Left forelimb (tissue), 1 donor: ENCODE measurements at regions not wholly inside any gene's neighbourhood (a gene's known extent, or its start where the extent isn't known, plus 50 kb on each side); places are given as distances from the start of the nearest gene placed in this dataset.

ENCODE experiments used
- DNase-seq: peaks from one replicate; pipeline ENCODE4 v3.0.0-alpha.2; 2018; ENCODE audit warnings: low spot score

DNA sequence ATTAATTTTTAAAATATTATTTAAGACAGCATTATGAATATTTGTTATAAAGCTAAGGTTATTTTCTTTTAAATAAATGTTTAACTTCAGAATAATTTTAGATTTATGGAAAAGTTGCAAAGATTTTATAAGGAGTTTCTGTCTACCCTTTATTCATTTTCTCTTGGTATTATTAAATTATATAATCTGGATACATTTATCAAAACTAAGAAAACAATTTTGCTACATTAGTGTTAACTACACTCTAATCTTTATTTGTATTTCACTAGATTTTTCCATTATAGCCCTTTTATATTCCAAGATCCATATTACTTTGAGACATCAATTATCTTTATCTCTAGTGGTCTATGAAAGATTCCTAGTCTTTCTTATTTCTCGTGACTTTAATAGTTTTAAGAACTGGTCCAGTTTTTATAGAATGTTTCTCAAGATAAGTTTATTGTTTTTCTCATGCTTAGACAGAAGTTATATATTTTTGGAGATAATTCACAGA is 1243.7 kb upstream of the PCDH9 start:
- DNase-seq = no peak

DNA sequence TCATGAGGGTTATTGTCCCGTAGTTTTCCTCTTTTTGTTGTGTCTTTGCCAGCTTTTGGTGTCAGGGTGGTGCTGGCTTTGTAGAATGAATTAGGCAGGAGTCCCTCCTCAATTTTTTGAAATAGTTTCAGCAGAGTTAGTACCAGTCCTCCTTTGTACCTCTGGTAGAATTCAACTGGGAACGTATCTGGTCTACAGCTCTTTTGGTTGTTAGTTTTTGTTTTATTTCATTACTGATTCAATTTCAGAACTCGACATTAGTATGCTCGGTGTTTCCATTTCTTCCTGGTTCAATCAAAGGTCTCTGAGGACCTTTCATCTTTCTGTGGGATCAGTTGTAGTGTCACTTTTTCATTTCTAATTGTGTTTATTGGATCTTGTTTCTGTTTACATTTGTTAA is 1237.0 kb upstream of the PCDH9 start:
- no peak for DNase-seq

DNA sequence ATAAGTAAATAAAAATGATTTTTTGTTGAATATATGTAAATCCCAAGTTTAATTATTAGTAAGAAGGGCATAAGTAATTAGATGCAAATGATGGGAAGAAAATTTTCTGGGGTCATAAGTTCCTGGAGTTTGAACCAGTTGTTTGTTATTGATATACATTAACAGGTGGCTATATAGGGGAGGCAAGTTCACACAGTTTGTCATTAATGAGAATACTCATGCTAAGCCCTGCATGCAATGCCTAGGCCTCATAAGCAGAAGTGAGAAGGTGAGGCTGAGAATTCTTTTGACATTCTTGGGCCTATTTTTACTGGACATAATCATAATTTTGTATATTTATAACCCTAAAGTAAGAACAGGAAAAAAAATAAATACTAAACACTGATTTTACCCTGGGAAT is 1210.7 kb upstream of the PCDH9 start:
- no peak for DNase-seq

DNA sequence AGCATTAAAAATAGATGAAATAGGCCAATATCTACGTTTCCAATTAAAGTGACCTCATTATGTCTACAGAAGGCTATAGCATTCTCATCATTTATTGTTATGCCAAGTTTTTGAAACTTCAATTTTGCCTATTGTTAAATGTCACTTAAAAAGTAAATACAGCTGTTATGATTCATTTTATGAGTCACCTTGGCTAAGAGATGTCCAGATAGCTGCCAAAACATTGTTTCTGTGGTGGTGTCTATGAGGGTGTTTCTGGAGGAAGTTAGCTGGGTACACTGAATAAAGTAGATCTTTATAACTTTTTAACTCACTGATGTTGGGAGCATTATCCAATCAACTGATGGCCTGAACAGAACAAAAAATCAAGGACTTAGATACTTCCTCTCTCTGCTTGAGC is 1209.7 kb upstream of the PCDH9 start:
- DNase-seq = no peak

DNA sequence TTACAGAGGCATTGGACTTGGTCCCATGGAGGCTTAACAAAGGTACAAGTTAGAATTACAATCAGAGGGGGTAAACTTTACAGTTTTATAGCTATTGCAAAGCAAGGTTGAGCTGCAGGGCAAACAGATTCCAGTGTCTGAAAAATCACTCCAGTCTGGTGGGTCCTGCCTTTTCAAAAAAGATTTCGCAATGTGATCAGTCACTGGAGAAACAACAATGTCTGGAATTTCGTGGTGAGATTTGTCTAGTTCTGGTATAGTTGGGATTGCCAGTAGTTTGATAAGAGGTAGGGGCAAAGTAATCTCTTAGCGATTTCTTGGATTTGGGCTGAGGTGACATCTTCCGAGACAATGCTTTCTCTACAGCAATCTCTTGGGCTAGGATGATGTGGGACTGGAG is 1198.2 kb upstream of the PCDH9 start:
- DNase-seq = no peak

DNA sequence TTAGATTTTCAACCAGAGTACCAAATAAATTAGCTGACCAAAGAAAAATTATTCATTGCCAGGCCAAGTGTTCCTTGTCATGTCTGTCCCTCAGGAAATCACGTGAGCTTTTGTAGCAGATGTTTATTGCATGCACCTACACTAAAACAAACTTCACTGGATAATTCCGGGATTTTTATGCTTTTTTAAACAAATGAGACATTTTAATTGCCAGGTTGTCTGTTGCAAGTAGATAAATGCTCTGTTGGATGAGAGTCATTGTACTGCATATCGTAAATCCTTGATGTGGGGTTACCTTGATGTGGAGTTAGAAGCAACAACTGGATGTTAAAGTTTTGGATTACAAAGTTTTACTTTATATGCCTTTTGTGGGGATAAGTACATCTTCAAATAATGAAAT is 1187.7 kb upstream of the PCDH9 start:
- no peak for DNase-seq

DNA sequence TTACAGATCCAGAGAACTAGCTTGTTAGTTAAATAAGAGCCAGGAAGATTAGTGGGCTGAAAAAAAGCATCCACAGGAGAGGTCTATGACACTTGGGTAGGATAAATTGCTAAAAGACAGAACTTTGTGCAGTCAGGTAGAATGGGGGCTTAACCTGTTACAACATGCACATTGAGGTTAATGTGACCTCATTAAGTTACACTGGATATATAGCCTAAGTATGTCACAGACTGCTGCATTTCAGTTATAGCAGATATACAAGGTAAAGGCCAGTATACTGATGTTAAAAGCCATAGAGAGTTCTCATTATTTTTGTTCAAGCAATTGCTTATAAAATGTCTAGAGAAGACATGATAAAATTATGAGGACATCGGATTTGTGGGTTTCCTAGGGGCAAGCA is 1179.9 kb upstream of the PCDH9 start:
- DNase-seq = no peak

DNA sequence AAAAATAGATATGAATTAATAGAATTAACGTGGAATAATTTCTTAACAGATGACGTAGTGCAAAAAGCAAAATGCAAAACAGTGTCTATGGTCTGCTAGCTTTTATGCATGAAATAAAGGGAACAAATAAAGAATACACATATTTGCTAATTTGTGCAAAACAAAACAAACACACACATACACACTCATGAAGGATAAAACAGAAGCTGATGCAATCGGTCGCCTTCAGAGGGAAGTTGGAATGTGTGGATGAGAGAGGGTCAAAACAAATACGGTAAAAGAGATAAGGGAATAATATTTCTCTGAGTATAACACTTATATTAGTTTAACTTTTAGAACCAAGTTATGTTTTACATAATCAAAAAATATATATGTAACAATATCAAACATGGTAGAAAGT is 1160.9 kb upstream of the PCDH9 start:
- no peak for DNase-seq

DNA sequence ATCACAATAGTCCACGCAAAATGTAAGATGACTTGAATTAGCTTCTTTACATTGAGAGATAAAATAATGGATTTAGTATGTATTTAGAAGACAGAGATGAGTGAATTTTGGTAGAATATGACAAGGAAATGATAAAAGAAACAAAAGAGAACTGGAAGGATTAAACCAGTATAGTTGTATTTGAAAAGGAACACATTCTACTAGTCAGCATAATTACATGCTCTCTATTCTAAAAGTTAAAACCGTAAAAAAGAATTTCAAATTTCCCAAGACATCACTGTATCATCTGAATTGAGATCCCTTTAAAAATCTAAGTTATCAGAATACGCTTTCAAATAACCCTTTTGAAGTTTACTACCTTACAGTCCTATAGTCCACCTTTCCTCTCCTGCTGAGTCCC is 1156.7 kb upstream of the PCDH9 start:
- no peak for DNase-seq

DNA sequence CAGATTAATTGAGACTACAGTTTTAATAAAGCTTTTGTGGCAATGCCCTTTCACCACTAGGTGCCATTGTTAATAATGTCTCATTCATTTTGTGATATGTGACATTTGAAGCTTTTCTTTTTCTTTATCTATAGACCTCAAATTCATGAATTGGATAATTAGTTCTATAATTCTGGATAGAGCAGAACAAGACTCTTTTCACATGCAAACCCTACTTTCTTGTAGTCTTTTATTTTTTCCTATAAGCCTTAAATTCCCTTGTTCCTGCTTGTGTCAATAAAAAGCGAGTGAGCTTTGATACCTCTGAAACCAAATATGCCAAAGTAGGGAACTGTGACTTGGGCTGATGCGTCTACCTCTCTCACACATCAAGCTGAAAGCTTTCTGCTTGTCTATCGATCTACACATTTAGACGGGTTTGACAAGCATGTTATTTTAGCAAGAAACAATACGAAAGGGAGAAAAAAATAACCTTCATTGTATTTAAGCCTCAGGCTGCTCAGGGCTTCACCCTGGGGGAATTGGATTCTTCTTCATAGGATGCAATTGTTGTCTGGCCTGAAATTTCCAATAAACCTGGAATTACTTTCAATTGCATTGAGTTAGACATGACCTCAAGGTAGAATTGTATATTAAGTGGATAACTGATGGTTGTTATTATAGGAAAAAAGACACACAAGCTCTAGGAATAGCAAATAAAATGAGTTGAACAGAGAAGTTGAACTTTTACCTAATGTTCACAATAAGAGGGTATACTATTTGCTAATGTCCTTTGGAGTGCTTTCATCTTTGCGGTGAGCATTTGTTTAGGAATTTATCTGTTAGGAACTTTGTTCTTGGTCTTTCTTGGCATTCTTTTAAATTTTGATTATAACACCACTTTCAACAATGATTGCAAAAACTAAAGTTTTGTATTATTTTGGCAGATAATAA is 1150.2 kb upstream of the PCDH9 start:
- no peak for DNase-seq

DNA sequence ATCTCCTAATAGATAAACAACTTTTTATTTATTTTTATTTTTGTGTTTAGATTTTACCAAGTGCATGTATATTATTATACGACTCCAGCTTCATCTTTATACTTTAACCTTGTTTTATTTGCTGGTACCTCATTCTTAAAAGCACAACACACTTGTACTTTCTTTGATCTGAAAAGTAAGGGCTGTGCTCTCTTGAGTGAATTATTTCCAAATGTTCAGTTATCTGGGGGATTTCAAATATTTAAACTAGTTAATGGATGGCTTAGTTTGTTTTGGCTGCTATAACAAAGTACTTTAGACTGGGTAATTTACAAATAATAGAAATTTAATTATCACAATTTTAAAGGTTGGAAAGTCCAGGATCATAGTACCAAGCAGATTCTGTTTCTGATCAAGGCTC is 1148.2 kb upstream of the PCDH9 start:
- DNase-seq = no peak

DNA sequence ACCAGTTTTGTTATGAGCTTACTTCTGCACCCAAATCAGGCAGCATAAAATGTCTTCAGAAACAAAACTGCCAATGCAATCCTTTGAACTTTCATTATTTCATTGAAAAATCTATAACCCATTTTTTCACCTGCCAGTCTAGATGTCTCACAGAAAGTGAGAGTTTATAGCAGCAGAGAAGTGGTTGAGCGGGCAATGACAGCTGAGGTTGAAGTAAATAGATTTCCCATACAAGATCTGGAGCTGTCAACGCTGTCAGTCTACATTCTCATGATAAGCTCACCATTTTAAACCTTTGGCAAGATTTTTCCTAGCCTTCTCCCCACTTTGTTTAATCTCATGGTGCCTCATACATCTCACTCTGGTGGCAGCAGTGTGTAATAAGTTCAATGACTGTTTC is 1144.9 kb upstream of the PCDH9 start:
- DNase-seq = no peak

DNA sequence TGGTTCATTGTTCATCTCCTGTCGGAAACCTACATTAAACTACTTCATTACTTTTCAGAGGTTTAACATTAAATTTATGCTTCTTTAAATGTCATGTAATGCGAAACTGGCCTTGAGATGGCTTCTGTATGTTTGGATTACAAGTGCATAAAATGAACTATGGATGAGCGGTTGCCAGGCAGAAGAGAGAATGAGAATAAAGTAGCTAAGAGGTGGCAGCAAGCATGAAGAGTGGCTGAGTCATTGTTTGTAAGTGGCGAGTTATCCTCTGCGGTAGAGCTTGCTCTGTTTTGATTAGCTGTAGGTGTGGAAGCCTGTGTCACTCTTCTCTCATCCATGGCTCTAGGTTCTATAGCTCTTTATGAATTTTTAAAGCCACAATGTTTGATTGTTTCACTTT is 1139.6 kb upstream of the PCDH9 start:
- no peak for DNase-seq

DNA sequence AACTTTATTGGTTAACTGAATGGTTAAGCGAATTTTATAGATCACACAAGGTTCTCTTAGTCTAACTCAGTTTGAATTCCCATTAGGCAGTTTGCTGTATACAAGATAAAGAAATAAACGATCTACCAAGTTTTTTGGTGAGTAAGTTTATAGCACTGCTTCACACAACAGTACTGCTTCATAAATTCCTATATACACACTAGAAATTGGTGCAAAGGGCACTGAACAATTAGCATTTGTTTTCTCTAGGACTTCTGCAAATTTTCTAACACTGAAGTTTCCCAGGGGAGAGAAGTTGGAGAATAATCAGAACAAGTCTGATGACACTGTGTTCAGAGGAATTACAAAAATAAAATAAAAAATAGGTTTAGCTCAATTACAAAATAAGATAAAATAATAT is 1138.8 kb upstream of the PCDH9 start:
- DNase-seq = no peak

DNA sequence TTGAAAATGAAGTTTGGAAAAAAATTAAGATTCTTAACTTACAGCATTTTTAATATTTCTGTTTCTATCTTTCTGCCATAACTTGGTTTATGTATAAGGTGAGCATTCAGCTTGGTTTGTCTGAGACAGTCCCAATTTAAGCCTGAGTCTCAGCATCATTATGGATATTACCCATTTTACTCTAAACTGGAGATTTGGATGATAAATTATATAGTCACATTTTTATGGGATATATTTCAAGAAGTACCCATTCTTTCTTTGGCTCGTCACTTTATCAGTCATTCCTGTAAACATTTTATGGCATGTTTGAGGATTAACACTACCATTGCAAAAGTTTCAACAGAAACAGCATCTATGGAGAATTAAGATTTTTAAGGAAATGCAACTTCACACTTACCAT is 1129.0 kb upstream of the PCDH9 start:
- no peak for DNase-seq

DNA sequence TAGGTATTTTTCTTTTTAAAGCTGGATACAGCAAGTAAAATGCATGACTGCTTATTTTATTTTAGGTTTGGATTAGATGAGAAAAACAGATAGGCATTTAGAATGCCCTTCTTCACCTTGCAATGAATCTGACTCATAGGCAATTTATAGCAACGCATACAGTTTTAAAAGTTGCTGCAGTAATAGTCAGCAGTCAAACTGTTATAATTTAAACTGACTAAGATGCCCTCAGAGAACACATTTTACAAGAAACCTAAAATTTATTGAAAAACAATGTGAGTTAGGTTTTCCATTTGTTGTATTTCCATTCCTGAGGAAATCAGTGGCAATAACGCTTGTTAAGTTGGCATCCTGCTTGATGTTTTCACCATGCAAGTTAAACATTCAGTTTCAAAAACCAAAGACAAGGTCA is 1128.2 kb upstream of the PCDH9 start:
- DNase-seq = no peak

DNA sequence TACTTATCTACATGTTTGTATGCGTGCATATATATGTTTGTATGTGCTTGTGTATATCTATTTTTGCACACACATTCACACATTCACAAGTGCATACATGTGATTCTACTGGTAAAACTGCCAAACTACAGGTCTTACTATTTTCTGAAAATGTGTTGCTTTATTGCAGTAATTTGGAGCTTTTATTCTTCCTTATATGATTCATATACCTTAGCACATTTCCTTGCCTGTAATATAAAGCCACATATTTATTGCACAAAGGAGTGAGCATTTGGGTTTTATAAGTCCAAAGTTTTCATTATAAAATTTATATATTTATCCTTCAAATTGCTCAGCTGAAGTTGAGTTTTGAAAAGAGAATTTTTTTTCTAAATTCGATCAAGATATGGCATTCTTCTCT is 1120.4 kb upstream of the PCDH9 start:
- no peak for DNase-seq

DNA sequence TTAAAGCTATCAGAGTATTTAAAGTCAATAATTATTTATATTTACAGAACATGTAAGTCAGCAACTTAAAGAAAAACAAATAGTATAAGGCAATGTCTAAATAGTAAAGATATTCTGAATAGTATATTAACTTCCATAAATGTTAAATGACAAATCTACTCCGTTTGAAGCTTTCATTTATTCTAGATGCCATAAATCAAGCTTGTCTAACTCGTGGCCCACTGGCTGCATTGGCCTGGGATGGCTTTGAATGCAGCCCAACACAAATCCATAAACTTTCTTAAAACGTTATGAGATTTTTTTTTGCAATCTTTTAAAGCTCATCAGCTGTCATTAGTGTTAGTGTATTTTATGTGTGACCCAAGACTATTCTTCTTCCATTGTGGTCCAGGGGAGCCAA is 1117.1 kb upstream of the PCDH9 start:
- DNase-seq = no peak

DNA sequence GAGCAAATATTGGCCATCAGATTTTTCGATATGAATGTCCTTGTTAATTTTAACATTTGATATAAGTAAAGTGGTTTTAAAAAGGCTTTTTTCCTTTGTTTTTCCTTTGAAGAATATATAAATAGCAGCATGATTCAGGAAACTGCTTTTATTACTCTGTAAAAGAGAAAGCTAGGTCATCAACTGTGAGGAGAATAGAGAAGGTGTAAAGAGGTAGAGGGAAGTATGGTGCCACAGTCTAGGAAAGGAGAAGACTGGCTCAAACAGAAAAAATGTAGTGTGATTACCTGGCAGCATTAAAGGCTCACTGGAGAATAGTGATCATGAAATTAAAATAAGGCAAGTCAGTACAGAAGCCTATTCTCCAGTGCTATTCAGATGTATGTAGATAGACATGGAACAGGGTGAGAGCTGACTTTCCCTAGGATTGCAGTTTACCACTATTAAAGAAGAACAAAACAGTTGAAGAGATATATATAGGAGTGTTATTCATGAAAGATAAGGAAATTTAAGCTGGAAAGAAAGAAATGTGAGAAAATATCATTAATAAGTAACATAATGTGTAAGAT is 1115.9 kb upstream of the PCDH9 start:
- no peak for DNase-seq

DNA sequence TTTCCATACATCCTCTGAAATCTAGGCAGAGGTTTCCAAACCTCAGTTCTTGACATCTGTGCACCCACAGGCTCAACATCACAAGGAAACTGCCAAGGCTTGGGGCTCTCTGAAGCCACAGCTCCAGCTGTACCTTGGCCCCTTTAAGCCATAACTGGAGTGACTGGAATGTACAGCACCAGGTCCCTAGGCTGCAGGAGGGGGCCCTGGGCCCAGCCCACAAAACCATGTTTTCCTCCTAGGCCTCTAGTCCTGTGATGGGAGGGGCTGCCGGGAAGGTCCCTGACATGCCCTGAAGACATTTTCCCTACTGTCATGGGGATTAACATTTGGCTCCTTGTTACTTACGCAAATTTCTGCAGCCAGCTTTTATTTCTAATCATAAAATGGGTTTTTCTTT is 1093.0 kb upstream of the PCDH9 start:
- no peak for DNase-seq

DNA sequence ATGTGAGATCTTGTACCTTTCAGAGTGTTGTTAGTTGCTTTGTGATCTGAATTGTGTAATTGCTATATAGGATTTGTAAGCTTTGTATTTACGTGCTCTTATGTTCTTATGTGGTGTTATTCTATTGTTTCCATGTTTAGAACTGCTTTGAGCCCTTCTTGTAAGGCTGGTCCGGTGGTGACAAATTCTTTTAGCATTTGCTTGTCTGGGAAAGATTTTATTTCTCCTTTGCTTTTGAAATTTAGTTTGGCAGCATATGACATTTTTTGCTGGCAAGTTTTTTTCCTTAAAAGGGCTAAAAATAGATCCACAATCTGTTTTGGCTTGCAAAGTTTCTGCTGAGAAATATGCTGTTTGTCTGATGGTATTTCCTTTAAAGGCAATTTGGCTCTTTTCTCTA is 1089.2 kb upstream of the PCDH9 start:
- no peak for DNase-seq

DNA sequence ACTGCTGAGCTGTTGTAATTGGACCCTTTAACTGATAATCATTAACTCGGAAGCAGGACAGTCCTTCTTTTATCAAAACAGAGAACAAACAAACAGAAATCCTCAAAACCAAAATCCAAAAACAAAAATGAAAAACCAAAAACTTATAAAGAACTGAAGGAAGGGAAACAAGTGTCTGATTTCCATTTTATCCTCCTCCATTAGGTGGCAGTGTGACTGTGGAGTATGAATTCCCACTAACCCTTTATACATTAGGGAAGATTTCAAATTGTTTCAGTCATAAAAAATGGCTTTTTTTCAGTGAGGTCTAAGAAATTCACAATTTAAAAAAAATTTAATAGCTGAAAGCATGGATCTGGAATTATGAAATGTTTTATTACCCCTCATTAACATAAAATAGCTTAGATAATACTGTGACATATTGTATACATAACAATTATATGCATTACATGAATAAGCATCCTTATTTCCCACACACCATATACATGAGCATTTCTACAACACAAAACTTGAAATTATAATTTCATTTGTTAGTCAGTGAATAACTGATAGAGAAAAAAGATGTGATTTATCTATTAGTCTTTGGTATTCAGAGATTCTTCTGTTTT is 1074.3 kb upstream of the PCDH9 start:
- no peak for DNase-seq

DNA sequence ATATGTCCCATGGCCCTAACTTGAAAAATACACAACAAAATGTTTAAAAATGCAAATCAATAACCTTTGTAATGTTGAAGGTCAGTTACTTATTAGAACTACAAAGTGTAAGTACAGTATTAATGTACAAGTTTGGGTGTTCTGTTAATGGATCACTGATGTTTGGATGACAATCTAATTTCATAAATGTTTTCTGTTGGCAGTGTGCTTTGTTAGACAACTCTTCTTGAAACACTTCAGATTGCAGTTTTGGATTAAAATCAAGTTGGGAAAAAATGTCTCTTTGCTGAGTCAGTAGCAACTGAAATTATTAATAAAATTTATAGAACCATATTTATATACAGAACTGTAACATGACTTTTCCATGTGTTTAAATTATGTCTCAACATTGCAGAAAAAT is 1063.5 kb upstream of the PCDH9 start:
- no peak for DNase-seq
